H9 (cell line): ENCODE measurements at regions not wholly inside any gene's neighbourhood (a gene's known extent, or its start where the extent isn't known, plus 50 kb on each side); places are given as distances from the start of the nearest gene placed in this dataset.

Source experiments
- DNase-seq: peaks from one replicate; pipeline ENCODE4 v3.0.0-alpha.2; 2017
- H2AFZ ChIP-seq: one replicate; pipeline ENCODE4 v1.6.1; 2013; ENCODE audit warnings: mild to moderate bottlenecking, low read length, control low read depth, moderate library complexity
- H2AK5ac ChIP-seq: 2 replicates; pipeline ENCODE4 v1.6.1; 2013; ENCODE audit warnings: low read length, control low read depth, mixed read lengths; ENCODE audit not compliant: insufficient read length
- H2BK120ac ChIP-seq: one replicate; pipeline ENCODE4 v1.6.1; 2013; ENCODE audit warnings: low read depth, mild to moderate bottlenecking, low read length, control low read depth, inconsistent platforms; ENCODE audit not compliant: poor library complexity, severe bottlenecking
- H2BK12ac ChIP-seq: 2 replicates; pipeline ENCODE4 v1.6.1; 2013; ENCODE audit warnings: low read length, control low read depth, mixed read lengths, low read depth; ENCODE audit not compliant: insufficient read length
- H2BK15ac ChIP-seq: 2 replicates; pipeline ENCODE4 v1.6.1; 2013; ENCODE audit warnings: low read depth, low read length, control low read depth
- H2BK20ac ChIP-seq: one replicate; pipeline ENCODE4 v1.6.1; 2013; ENCODE audit warnings: low read depth, mild to moderate bottlenecking, low read length, control low read depth, inconsistent platforms; ENCODE audit not compliant: poor library complexity, severe bottlenecking
- H2BK5ac ChIP-seq: 2 replicates; pipeline ENCODE4 v1.6.1; 2013; ENCODE audit warnings: low read length, control low read depth, mixed read lengths; ENCODE audit not compliant: insufficient read length
- H3K14ac ChIP-seq: 2 replicates; pipeline ENCODE4 v1.6.1; 2013; ENCODE audit warnings: low read length, control low read depth; ENCODE audit not compliant: insufficient read depth
- H3K18ac ChIP-seq: 2 replicates; pipeline ENCODE4 v1.6.1; 2013; ENCODE audit warnings: low read depth, mild to moderate bottlenecking, mixed read lengths, low read length, control low read depth; ENCODE audit not compliant: insufficient read length
- H3K23ac ChIP-seq: 2 replicates; pipeline ENCODE4 v1.6.1; 2013; ENCODE audit warnings: low read length, control low read depth, mixed read lengths, low read depth; ENCODE audit not compliant: insufficient read length
- H3K23me2 ChIP-seq: 2 replicates; pipeline ENCODE4 v1.6.1; 2013; ENCODE audit warnings: low read depth, mild to moderate bottlenecking, mixed read lengths, low read length, control low read depth; ENCODE audit not compliant: insufficient read length, poor library complexity, severe bottlenecking
- H3K27ac ChIP-seq: 2 replicates; pipeline ENCODE4 v1.5.1; 2013; ENCODE audit warnings: low read length, control low read depth, mixed read lengths, low read depth; ENCODE audit not compliant: insufficient read length
- H3K27me3 ChIP-seq: 2 replicates; pipeline ENCODE4 v1.6.1; 2013; ENCODE audit warnings: low read length, control low read depth, inconsistent platforms; ENCODE audit not compliant: insufficient read depth
- H3K4ac ChIP-seq: 2 replicates; pipeline ENCODE4 v1.6.1; 2013; ENCODE audit warnings: low read depth, mild to moderate bottlenecking, control low read depth, inconsistent platforms, low read length, moderate library complexity
- H3K4me1 ChIP-seq: 2 replicates; pipeline ENCODE4 v1.6.1; 2013; ENCODE audit warnings: low read length, control low read depth, inconsistent platforms; ENCODE audit not compliant: insufficient read depth
- H3K4me2 ChIP-seq: 2 replicates; pipeline ENCODE4 v1.6.1; 2013; ENCODE audit warnings: low read length, control low read depth, mixed read lengths; ENCODE audit not compliant: insufficient read length, insufficient read depth
- H3K56ac ChIP-seq: 2 replicates; pipeline ENCODE4 v1.6.1; 2013; ENCODE audit warnings: low read depth, mild to moderate bottlenecking, mixed read lengths, low read length, control low read depth; ENCODE audit not compliant: insufficient read length
- H3K79me1 ChIP-seq: 2 replicates; pipeline ENCODE4 v1.6.1; 2013; ENCODE audit warnings: low read depth, mild to moderate bottlenecking, moderate library complexity, low read length, control low read depth, inconsistent platforms; ENCODE audit not compliant: insufficient read depth, poor library complexity, severe bottlenecking
- H3K79me2 ChIP-seq: 2 replicates; pipeline ENCODE4 v1.6.1; 2013; ENCODE audit warnings: low read length, control low read depth, inconsistent platforms; ENCODE audit not compliant: insufficient read depth
- H3K9ac ChIP-seq: 2 replicates; pipeline ENCODE4 v1.6.1; 2013; ENCODE audit warnings: low read length, control low read depth, mixed read lengths; ENCODE audit not compliant: insufficient read length; ENCODE audit errors: extremely low read depth
- H3K9me3 ChIP-seq: one replicate; pipeline ENCODE4 v1.6.1; 2013; ENCODE audit warnings: low read depth, low read length, inconsistent platforms; ENCODE audit not compliant: control insufficient read depth
- H3T11ph ChIP-seq: one replicate; pipeline ENCODE4 v1.6.1; 2013; ENCODE audit warnings: mild to moderate bottlenecking, low read length, control low read depth, inconsistent platforms
- H4K20me1 ChIP-seq: one replicate; pipeline ENCODE4 v1.6.1; 2013; ENCODE audit not compliant: control insufficient read depth, insufficient read length, insufficient read depth
- H4K5ac ChIP-seq: 2 replicates; pipeline ENCODE4 v1.6.1; 2013; ENCODE audit warnings: low read depth, mild to moderate bottlenecking, mixed read lengths, low read length, control low read depth; ENCODE audit not compliant: insufficient read length
- H4K8ac ChIP-seq: replicated peaks from 2 replicates; pipeline ENCODE4 v1.6.1; 2013; ENCODE audit warnings: low read length, control low read depth, mixed read lengths, low read depth; ENCODE audit not compliant: insufficient read length
- H4K91ac ChIP-seq: 2 replicates; pipeline ENCODE4 v1.6.1; 2013; ENCODE audit warnings: low read depth, mild to moderate bottlenecking, moderate library complexity, mixed read lengths, low read length, control low read depth; ENCODE audit not compliant: insufficient read length
- H3K27ac Mint-ChIP-seq, 3 experiments: 2 replicates in 2 of 3; 3 replicates in 1 of 3; pipeline ENCODE4 v1.8.0; 2020 to 2021; ENCODE audit warnings: mixed read lengths in 3 of 3, mild to moderate bottlenecking in 1 of 3, moderate library complexity in 1 of 3
- H3K27me3 Mint-ChIP-seq: 2 replicates; pipeline ENCODE4 v1.8.0; 2021; ENCODE audit warnings: low read depth, mild to moderate bottlenecking, moderate library complexity, mixed read lengths
- H3K36me3 Mint-ChIP-seq, 3 experiments: 2 replicates in 2 of 3; 3 replicates in 1 of 3; pipeline ENCODE4 v1.8.0; 2020 to 2021; ENCODE audit warnings: low read depth in 3 of 3, mixed read lengths in 3 of 3; ENCODE audit not compliant: insufficient read depth in 1 of 3
- H3K4me1 Mint-ChIP-seq, 2 experiments: 2 replicates each; pipeline ENCODE4 v1.8.0; 2020; ENCODE audit warnings: mixed read lengths in 2 of 2
- H3K4me3 Mint-ChIP-seq, 2 experiments: 2 replicates in 1 of 2; 3 replicates in 1 of 2; pipeline ENCODE4 v1.8.0; 2020 to 2021; ENCODE audit warnings: mild to moderate bottlenecking in 2 of 2, mixed read lengths in 2 of 2, moderate library complexity in 1 of 2
- H3K9me3 Mint-ChIP-seq, 2 experiments: 2 replicates in 1 of 2; 3 replicates in 1 of 2; pipeline ENCODE4 v1.8.0; 2020; ENCODE audit warnings: mild to moderate bottlenecking in 2 of 2, mixed read lengths in 2 of 2, moderate library complexity in 1 of 2
- TF ChIP-seq, protein P1 (sequence below): fragments of 200-600 bp; sonication (generic); conservative IDR thresholded peaks from 3 replicates; pipeline ENCODE4 v1.8.0; 2021; ENCODE audit warnings: antibody characterized with exemption, mild to moderate bottlenecking

GRCh38 chr2:172276961-172277360, 150.4 kb upstream of the ITGA6 start:
- H3K23me2 ChIP-seq = no peaks in the 10 kb centered on the region
- peaks cover 3% of the 10 kb centered on the region; the same call in 1 of the 2 replicates for H3K4me1 ChIP-seq
- no peak overlapping the region for H3K18ac ChIP-seq
- H2BK5ac ChIP-seq = no peak overlapping the region
- no peak overlapping the region for H3K14ac ChIP-seq
- no peak overlapping the region for H3K56ac ChIP-seq
- Mint-ChIP-seq H3K27me3 (peaks cover 9% of the 10 kb centered on the region; the same call in 1 of the 2 replicates), H3K4me1 (peaks cover 14 to 35% of the 10 kb centered on the region in 2 experiments), H3K27ac (no peak overlapping the region), H3K36me3 (peaks cover 7 to 21% (median 12%) of the 10 kb centered on the region in 3 experiments), H3K9me3 (peaks cover 16 to 21% of the 10 kb centered on the region in 2 experiments), H3K4me3 (no peak overlapping the region)
- no peaks in the 10 kb centered on the region for H3K79me2 ChIP-seq
- no peak overlapping the region for H3K4ac ChIP-seq
- no peak overlapping the region for H4K91ac ChIP-seq
- no peak overlapping the region for H2AFZ ChIP-seq
- no peak overlapping the region for H2BK15ac ChIP-seq
- TF ChIP-seq, protein P1, sequence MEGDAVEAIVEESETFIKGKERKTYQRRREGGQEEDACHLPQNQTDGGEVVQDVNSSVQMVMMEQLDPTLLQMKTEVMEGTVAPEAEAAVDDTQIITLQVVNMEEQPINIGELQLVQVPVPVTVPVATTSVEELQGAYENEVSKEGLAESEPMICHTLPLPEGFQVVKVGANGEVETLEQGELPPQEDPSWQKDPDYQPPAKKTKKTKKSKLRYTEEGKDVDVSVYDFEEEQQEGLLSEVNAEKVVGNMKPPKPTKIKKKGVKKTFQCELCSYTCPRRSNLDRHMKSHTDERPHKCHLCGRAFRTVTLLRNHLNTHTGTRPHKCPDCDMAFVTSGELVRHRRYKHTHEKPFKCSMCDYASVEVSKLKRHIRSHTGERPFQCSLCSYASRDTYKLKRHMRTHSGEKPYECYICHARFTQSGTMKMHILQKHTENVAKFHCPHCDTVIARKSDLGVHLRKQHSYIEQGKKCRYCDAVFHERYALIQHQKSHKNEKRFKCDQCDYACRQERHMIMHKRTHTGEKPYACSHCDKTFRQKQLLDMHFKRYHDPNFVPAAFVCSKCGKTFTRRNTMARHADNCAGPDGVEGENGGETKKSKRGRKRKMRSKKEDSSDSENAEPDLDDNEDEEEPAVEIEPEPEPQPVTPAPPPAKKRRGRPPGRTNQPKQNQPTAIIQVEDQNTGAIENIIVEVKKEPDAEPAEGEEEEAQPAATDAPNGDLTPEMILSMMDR = no peak
- no peak for DNase-seq
- no peak overlapping the region for H3T11ph ChIP-seq
- H3K27me3 ChIP-seq = no peaks in the 10 kb centered on the region
- no peaks in the 10 kb centered on the region for H4K20me1 ChIP-seq
- H2BK12ac ChIP-seq = no peak overlapping the region
- no peaks in the 10 kb centered on the region for H3K9me3 ChIP-seq
- H4K5ac ChIP-seq = no peak overlapping the region
- H2AK5ac ChIP-seq = no peak overlapping the region
- no peak overlapping the region for H3K9ac ChIP-seq
- no peak overlapping the region for H3K4me2 ChIP-seq
- no peak overlapping the region for H2BK120ac ChIP-seq
- no peak overlapping the region for H4K8ac ChIP-seq
- H2BK20ac ChIP-seq = no peak overlapping the region
- H3K23ac ChIP-seq = no peak overlapping the region
- no peaks in the 10 kb centered on the region for H3K79me1 ChIP-seq
- no peak overlapping the region for H3K27ac ChIP-seq
